Pulmonary artery endothelial cell (primary cell): ENCODE measurements at regions not wholly inside any gene's neighbourhood (a gene's known extent, or its start where the extent isn't known, plus 50 kb on each side); places are given as distances from the start of the nearest gene placed in this dataset.
A peak's percentile ranks its signal among the peaks of the same experiment; 100 is the strongest.
"Not testable (repeated sequence)": the region's sequence is repeated elsewhere in the genome, so short reads cannot be mapped to it uniquely, and the experiment has no call there.

Source experiments
- DNase-seq: peaks from one replicate; pipeline ENCODE4 v3.0.0-alpha.2; 2011; ENCODE audit warnings: low read depth, low spot score

- no peak for DNase-seq
These were observed 210.1 kb upstream of the C1orf87 start for GRCh38 chr1:60283690-60284089.

GRCh38 chr1:60281360-60281932 lies 207.9 kb upstream of the C1orf87 start:
- peak; percentile 67 for DNase-seq

GRCh38 chr1:60280819-60281218 lies 207.2 kb upstream of the C1orf87 start:
- DNase-seq: no peak

GRCh38 chr1:60280256-60280655 lies 206.7 kb upstream of the C1orf87 start:
- DNase-seq: no peak

GRCh38 chr1:60279798-60280197 lies 206.2 kb upstream of the C1orf87 start:
- no peak for DNase-seq

DNA sequence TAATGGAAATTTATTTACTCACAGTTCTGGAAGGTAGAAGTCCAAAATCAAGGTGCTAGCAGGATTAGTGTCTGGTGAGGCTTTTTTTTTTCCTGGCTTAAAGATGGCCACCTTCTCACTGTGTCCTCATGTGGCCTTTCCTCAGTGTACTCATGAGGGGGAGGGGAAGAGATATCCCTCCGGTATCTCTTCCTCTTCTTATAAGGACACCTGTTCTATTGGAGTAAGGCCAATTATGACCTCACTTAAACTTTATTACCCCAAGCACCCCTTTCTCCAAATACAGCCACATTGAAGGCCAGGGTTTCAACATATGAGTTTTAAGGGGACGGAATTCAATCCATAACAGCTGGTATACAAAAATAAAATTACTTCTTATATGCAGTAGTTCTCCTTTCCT lies 203.7 kb upstream of the C1orf87 start:
- no peak for DNase-seq

GRCh38 chr1:60274422-60275290 lies 201.1 kb upstream of the C1orf87 start:
- DNase-seq: no peak

GRCh38 chr1:60273185-60273584 lies 199.6 kb upstream of the C1orf87 start:
- DNase-seq: no peak

DNA sequence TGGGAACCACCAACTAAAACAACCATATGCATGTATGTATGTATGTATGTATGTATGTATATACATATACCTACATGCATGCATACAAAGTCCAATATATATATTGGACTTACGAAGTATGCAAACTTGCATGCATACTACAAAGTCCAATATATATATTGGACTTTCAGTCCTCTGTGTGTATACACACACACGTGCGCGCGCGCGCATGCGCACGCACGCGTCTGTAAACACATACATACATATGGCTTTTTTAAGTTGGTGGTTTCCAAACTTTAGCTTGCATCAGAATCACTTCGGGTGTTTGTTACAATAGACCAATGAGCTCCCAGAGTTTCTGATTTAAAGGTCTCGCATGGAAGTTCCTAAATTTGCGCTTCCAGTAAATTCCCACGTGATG lies 197.5 kb upstream of the C1orf87 start:
- DNase-seq: no peak

GRCh38 chr1:60268451-60268850 lies 194.9 kb upstream of the C1orf87 start:
- no peak for DNase-seq

- no peak for DNase-seq
These were observed 192.3 kb upstream of the C1orf87 start for GRCh38 chr1:60265560-60266535.

GRCh38 chr1:60262701-60263100 lies 189.1 kb upstream of the C1orf87 start:
- DNase-seq: no peak

- DNase-seq: no peak
These were observed 184.0 kb upstream of the C1orf87 start for GRCh38 chr1:60257531-60257930.

GRCh38 chr1:60255565-60255964 lies 182.0 kb upstream of the C1orf87 start:
- DNase-seq: no peak

DNA sequence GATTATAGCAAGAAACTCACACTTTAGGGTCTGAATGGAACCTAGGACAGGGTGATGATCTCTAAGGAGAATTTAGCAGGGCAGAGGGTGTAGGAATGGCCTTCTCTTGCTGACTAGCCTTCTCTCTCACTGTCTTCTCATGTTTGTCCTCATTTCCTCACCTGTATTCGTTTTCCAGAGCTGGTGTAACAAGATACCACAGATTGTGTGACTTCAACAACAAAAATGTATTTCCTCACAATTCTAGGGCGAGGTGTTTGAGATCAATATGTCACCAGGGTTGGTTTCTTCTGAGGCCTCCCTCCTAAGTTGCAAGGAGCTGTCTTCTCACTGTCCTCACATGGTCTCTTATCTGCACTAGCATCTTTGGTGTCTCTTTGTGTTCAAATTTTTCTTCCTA lies 177.9 kb upstream of the C1orf87 start:
- DNase-seq: no peak

- DNase-seq: not testable (repeated sequence)
These were observed 173.9 kb upstream of the C1orf87 start for GRCh38 chr1:60247467-60247866.

GRCh38 chr1:60245324-60245723 lies 171.8 kb upstream of the C1orf87 start:
- no peak for DNase-seq

- DNase-seq: no peak
These were observed 171.3 kb upstream of the C1orf87 start for GRCh38 chr1:60244906-60245305.

DNA sequence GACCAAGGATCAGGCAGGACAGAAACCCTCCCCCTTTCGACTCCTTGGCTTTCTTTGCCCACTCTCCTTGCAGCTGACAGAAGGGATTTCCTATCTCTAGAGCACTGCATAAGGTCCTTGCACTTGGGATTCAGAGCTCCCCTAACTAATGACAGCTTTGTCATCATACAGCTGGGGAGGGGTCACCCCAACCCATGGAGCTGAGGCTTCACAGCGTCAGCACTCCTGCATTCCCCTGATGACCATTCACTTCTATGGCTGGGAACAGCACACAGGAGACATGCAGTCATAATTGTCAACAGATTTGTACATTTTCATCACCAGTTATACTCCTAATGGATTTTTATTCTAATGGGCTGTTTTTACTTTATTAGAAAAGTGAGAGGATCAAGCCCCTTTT lies 161.7 kb upstream of the C1orf87 start:
- DNase-seq: no peak

DNA sequence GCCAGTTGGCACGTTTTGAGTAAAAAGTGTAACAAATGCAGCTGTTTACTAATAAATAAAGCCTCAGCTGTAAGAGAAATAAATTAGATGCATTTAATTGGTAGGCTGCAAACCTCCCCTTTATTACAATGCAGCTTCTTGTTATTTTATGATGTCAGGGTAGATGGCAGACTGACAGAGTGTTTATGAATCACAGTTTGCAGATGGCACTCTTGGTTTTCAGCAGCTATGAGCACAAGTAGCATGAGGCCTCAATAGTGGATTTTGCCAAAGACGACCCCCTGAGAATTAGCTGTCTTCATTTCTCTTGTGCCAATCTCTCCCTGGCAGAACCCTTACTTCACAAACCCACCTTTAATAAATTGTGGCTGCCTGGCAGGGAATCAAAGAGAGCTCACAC lies 161.2 kb upstream of the C1orf87 start:
- no peak for DNase-seq

DNA sequence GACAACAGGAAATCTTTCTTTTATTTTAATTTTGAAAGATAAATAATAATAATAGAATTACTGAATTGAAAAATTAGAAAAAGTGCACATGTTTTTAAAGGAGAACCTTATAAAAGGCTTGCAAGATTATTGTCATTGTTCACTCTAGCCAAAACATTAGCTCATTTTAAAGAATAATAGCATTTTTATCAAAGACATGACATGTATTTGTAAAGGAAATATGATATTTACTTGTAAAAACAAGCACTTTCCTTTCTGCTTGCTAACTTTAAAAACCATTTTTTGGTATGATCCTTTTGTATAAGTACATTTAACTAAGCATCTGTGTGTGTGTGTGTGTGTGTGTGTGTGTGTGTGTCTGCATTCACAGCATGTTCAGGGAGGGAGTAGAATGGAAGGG lies 156.3 kb upstream of the C1orf87 start:
- no peak for DNase-seq

- no peak for DNase-seq
These were observed 154.5 kb upstream of the C1orf87 start for GRCh38 chr1:60228041-60228491.
